Keratinocyte (primary cell): ENCODE measurements at regions not wholly inside any gene's neighbourhood (a gene's known extent, or its start where the extent isn't known, plus 50 kb on each side); places are given as distances from the start of the nearest gene placed in this dataset.

Experiments
- DNase-seq: peaks from one replicate; pipeline ENCODE4 v3.0.0-alpha.2; 2011; ENCODE audit warnings: low read depth, missing footprints, low spot score
- FAIRE-seq: peaks from 2 replicates; lab custom pipeline; 2011; peaks lifted over from hg19 to GRCh38; lab: Jason Lieb, UNC
- H2AFZ ChIP-seq: 2 replicates; pipeline ENCODE4 v1.6.0; 2012; ENCODE audit warnings: low read length, control low read depth, inconsistent platforms; ENCODE audit not compliant: control insufficient read depth
- H3K27ac ChIP-seq: 2 replicates; pipeline ENCODE4 v1.5.1; 2011; ENCODE audit warnings: low read length; ENCODE audit not compliant: control insufficient read depth, insufficient read depth
- H3K27me3 ChIP-seq: 3 replicates; pipeline ENCODE4 v1.6.0; 2011; ENCODE audit warnings: low read length; ENCODE audit not compliant: control insufficient read depth, insufficient read depth; ENCODE audit errors: extremely low read depth
- H3K36me3 ChIP-seq, 2 experiments: 2 replicates in 1 of 2; 3 replicates in 1 of 2; pipeline ENCODE4 v1.5.1; 2011; ENCODE audit warnings: low read length in 2 of 2, mild to moderate bottlenecking in 1 of 2; ENCODE audit not compliant: control insufficient read depth in 2 of 2, insufficient read depth in 2 of 2; ENCODE audit errors: extremely low read depth in 1 of 2
- H3K4me1 ChIP-seq: 3 replicates; pipeline ENCODE4 v1.5.1; 2011; ENCODE audit warnings: low read length; ENCODE audit not compliant: control insufficient read depth, insufficient read depth; ENCODE audit errors: extremely low read depth
- H3K4me2 ChIP-seq: 3 replicates; pipeline ENCODE4 v1.6.0; 2011; ENCODE audit warnings: low read depth, low read length; ENCODE audit not compliant: control insufficient read depth, insufficient read depth; ENCODE audit errors: extremely low read depth
- H3K4me3 ChIP-seq, 3 experiments: fragments of 200-600 bp in 1 of 3; sonication (generic) in 1 of 3; 2 replicates in 2 of 3; 3 replicates in 1 of 3; pipeline ENCODE4 v1.5.1; 2011 to 2016; ENCODE audit warnings: low read length in 3 of 3, mild to moderate bottlenecking in 3 of 3, control low read depth in 2 of 3, inconsistent platforms in 1 of 3, low read depth in 1 of 3, mixed read lengths in 1 of 3, mixed run types in 1 of 3, moderate library complexity in 1 of 3; ENCODE audit not compliant: control insufficient read depth in 2 of 3, insufficient read depth in 2 of 3; ENCODE audit errors: extremely low read depth in 1 of 3
- H3K79me2 ChIP-seq: 2 replicates; pipeline ENCODE4 v1.6.0; 2012; ENCODE audit warnings: low read length; ENCODE audit not compliant: control insufficient read depth, insufficient read depth
- H3K9ac ChIP-seq: 3 replicates; pipeline ENCODE4 v1.6.0; 2011; ENCODE audit warnings: low read length; ENCODE audit not compliant: control insufficient read depth, insufficient read depth; ENCODE audit errors: extremely low read depth
- H3K9me1 ChIP-seq: 3 replicates; pipeline ENCODE4 v1.6.0; 2011; ENCODE audit warnings: low read length; ENCODE audit not compliant: control insufficient read depth, insufficient read depth; ENCODE audit errors: extremely low read depth
- H3K9me3 ChIP-seq: 2 replicates; pipeline ENCODE4 v1.5.1; 2012; ENCODE audit warnings: low read depth, low read length; ENCODE audit not compliant: control insufficient read depth
- H4K20me1 ChIP-seq: 3 replicates; pipeline ENCODE4 v1.6.0; 2011; ENCODE audit warnings: low read length; ENCODE audit not compliant: control insufficient read depth, insufficient read depth; ENCODE audit errors: extremely low read depth
- CTCF ChIP-seq, 3 experiments: IDR thresholded peaks in 1 of 3; conservative IDR thresholded peaks in 1 of 3; optimal IDR thresholded peaks in 1 of 3; 2 replicates in 2 of 3; 3 replicates in 1 of 3; pipeline versions ENCODE3 to v1.5.1; 2011; ENCODE audit warnings: low read length in 3 of 3, mild to moderate bottlenecking in 3 of 3, moderate library complexity in 2 of 3, control low read depth in 1 of 3, inconsistent platforms in 1 of 3; ENCODE audit not compliant: insufficient read depth in 2 of 3; ENCODE audit errors: extremely low read depth in 1 of 3
- EZH2 ChIP-seq: IDR thresholded peaks from one replicate; pipeline ENCODE4 v1.6.1; 2012; ENCODE audit warnings: inconsistent platforms, mild to moderate bottlenecking, low read length, moderate library complexity
- dilution Hi-C: fragments of 300-500 bp; cut with MboI; formaldehyde crosslinking; loops from one replicate; pipeline ENCODE4 v1.7.0; 2020; ENCODE audit warnings: low sequenced_read_pairs; ENCODE audit not compliant: extremely low pct_ligation_motif_present

GRCh38 chr6:145564553-145564952 is 170.8 kb downstream of the EPM2A start:
- Histone ChIP-seq H3K27ac (no peak overlapping the region), H2AFZ (no peak overlapping the region), H3K9ac (no peak overlapping the region), H3K4me3 (no peak overlapping the region), H3K4me1 (no peaks in the 10 kb centered on the region), H3K9me3 (no peaks in the 10 kb centered on the region), H3K4me2 (no peak overlapping the region), H3K79me2 (no peaks in the 10 kb centered on the region), H3K36me3 (no peaks in the 10 kb centered on the region), H3K27me3 (no peaks in the 10 kb centered on the region), H3K9me1 (no peaks in the 10 kb centered on the region), H4K20me1 (no peaks in the 10 kb centered on the region)
- no peak for FAIRE-seq
- TF ChIP-seq CTCF (optimal IDR thresholded peaks at IDR 0.05 in 1 of 3, IDR thresholded peaks at IDR 0.05 in 1 of 3, conservative IDR thresholded peaks at IDR 0.05 in 1 of 3; ENCODE audit: extremely low read depth in 1 of 3, insufficient read depth in 2 of 3, low read length in 3 of 3) (no peak), EZH2 (no peak)
- no peak for DNase-seq
- dilution Hi-C loops = no loop called here

- Histone ChIP-seq H3K4me2 (no peak overlapping the region), H3K27ac (no peak overlapping the region), H3K4me3 (no peak overlapping the region), H2AFZ (no peak overlapping the region), H3K36me3 (no peaks in the 10 kb centered on the region), H3K9ac (no peak overlapping the region), H3K9me3 (no peaks in the 10 kb centered on the region), H3K79me2 (no peaks in the 10 kb centered on the region), H4K20me1 (no peaks in the 10 kb centered on the region), H3K4me1 (no peaks in the 10 kb centered on the region), H3K27me3 (no peaks in the 10 kb centered on the region), H3K9me1 (no peaks in the 10 kb centered on the region)
- FAIRE-seq (no peak), DNase-seq (no peak)
- dilution Hi-C loops = no loop called here
- TF ChIP-seq CTCF (optimal IDR thresholded peaks at IDR 0.05 in 1 of 3, IDR thresholded peaks at IDR 0.05 in 1 of 3, conservative IDR thresholded peaks at IDR 0.05 in 1 of 3; ENCODE audit: extremely low read depth in 1 of 3, insufficient read depth in 2 of 3, low read length in 3 of 3) = no peak
- no peak for TF ChIP-seq EZH2
Observed at GRCh38 chr6:145567684-145568252, 167.6 kb downstream of the EPM2A start.
